RWPE2 (cell line): ENCODE measurements at regions not wholly inside any gene's neighbourhood (a gene's known extent, or its start where the extent isn't known, plus 50 kb on each side); places are given as distances from the start of the nearest gene placed in this dataset.

Source experiments
- ATAC-seq: fragments of 200-7000 bp; cut with Tn5 transposase; 3 replicates; pipeline ENCODE4 v1.9.1; 2021; ENCODE audit warnings: low read depth
- DNase-seq: peaks from one replicate; pipeline ENCODE4 v3.0.0-alpha.2; 2020; ENCODE audit warnings: low spot score
- H3K27ac ChIP-seq: fragments of 450-650 bp; 2 replicates; pipeline ENCODE4 v1.5.1; 2017; ENCODE audit warnings: mild to moderate bottlenecking; ENCODE audit not compliant: poor library complexity, severe bottlenecking
- H3K27me3 ChIP-seq: fragments of 250-450 bp; sonication (Bioruptor Pico); 2 replicates; pipeline ENCODE4 v1.5.1; 2021; ENCODE audit warnings: mild to moderate bottlenecking, moderate library complexity; ENCODE audit not compliant: insufficient read depth, poor library complexity, severe bottlenecking
- H3K36me3 ChIP-seq: fragments of 250-450 bp; sonication (Bioruptor Pico); 2 replicates; pipeline ENCODE4 v1.5.1; 2020; ENCODE audit warnings: low read depth, mild to moderate bottlenecking, moderate library complexity
- H3K4me1 ChIP-seq: fragments of 250-450 bp; sonication (Bioruptor Pico); 2 replicates; pipeline ENCODE4 v1.5.1; 2021; ENCODE audit warnings: mild to moderate bottlenecking, moderate library complexity; ENCODE audit not compliant: insufficient read depth, poor library complexity, severe bottlenecking
- H3K4me3 ChIP-seq: fragments of 250-450 bp; sonication (Bioruptor Pico); 2 replicates; pipeline ENCODE4 v1.5.1; 2021; ENCODE audit warnings: mild to moderate bottlenecking, moderate library complexity; ENCODE audit not compliant: severe bottlenecking
- H3K9me3 ChIP-seq: fragments of 250-450 bp; sonication (Bioruptor Pico); 2 replicates; pipeline ENCODE4 v1.5.1; 2021; ENCODE audit warnings: mild to moderate bottlenecking, moderate library complexity; ENCODE audit not compliant: severe bottlenecking
- CTCF ChIP-seq: fragments of 450-650 bp; IDR thresholded peaks from one replicate; pipeline ENCODE4 v1.5.1; 2017; ENCODE audit warnings: mild to moderate bottlenecking, moderate library complexity; ENCODE audit not compliant: poor library complexity, severe bottlenecking

DNA sequence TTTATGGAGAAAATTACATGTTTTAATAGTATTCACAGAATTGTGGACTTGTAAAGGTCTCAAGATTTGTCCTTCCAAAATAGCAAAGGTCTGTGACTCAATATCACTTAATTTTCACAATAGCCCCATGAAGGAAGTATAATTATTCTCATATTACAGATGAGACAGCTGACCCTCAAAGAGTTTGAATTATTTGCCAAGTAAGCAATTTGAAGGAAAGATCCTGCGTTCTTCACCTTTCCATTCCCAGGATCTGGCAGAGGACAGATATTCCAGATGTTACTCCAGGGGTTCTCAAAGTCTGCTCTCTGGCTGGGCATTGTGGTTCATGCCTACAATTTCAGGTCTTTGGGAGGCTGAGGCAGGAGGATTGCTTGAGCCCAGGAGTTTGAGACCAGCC, 559.4 kb upstream of the AUTS2 start:
- Histone ChIP-seq H3K27me3 (no peaks in the 10 kb centered on the region), H3K4me3 (no peak overlapping the region), H3K4me1 (no peaks in the 10 kb centered on the region), H3K27ac (no peak overlapping the region), H3K36me3 (no peaks in the 10 kb centered on the region), H3K9me3 (no peaks in the 10 kb centered on the region)
- DNase-seq: no peak
- ATAC-seq: no peak
- no peak for TF ChIP-seq CTCF

DNA sequence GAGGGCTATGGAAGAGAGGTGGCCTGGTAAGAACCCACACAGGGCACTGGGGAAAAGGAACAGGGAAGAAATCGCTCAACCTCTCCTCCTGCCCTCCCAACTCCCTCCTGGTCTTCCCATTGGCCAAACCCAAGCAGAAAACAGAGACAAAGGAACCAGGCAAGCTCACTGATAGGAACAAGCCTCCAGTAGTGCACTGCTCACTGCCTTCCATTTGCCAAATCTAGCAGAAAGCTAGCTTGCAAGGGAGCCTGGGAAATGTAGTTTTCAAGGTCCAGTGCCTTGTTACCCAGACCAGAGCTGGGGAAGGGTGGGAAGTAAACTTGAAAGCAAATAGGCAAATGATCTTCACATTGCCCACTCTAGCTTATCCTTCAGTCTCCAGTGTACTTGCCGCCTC, 556.1 kb upstream of the AUTS2 start:
- no peaks in the 10 kb centered on the region for H3K9me3 ChIP-seq
- no peaks in the 10 kb centered on the region for H3K36me3 ChIP-seq
- no peak overlapping the region for H3K27ac ChIP-seq
- no peak overlapping the region for H3K4me3 ChIP-seq
- ATAC-seq (no peak), DNase-seq (no peak)
- TF ChIP-seq CTCF: no peak
- H3K4me1 ChIP-seq: no peaks in the 10 kb centered on the region
- H3K27me3 ChIP-seq: no peaks in the 10 kb centered on the region

DNA sequence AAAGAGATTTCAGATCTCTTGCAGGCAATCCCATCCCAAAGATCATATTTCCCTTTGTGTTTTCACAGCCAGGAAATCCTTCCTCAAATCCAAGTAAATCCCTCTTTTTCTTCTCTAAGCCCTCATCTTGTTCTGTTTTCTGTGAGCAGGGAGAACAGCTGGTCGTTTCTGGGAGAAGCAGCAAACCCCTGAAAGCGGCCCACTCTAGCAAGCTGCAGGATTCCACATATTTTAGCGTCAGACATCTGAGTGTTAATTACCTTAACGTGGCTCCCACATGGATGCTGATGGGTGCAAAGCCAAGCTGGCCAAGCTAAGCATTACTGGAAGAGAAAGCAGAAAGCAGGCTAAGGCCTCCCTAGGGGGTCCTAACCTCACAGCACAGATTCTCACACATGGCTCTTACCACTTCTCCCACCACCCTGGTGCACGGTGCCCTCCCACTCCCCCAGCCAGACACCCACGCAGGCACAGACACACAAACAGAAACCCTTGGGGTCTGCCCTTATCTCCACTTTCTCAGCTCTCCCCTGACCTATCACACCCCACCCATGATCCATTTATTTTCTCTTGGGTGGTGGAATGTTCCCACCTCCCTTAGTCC, 551.0 kb upstream of the AUTS2 start:
- no peak for TF ChIP-seq CTCF
- no peak overlapping the region for H3K4me3 ChIP-seq
- H3K27ac ChIP-seq: no peak overlapping the region
- no peak for ATAC-seq
- H3K27me3 ChIP-seq: no peaks in the 10 kb centered on the region
- no peaks in the 10 kb centered on the region for H3K9me3 ChIP-seq
- H3K4me1 ChIP-seq: no peaks in the 10 kb centered on the region
- DNase-seq: no peak
- no peaks in the 10 kb centered on the region for H3K36me3 ChIP-seq

DNA sequence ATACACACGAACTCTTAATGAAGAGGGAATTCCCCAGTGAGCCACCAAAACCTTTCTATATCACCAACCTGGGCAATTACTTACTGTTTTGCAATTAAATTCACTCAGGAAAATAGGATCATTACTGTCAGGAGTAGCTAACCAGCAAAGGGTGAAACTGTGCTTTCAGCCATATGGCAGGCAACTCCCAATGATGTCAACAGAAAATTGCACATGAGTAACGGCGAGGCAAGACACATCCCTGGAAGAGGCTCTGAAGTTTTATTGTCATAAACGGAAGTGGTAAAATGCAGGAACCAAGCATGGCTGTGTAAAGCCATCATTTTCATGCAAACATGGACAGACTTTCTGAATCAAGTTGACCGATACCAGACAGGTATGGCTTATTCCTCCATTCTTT, 548.9 kb upstream of the AUTS2 start:
- no peak for TF ChIP-seq CTCF
- no peaks in the 10 kb centered on the region for H3K4me1 ChIP-seq
- H3K27ac ChIP-seq: no peak overlapping the region
- ATAC-seq (no peak), DNase-seq (no peak)
- H3K27me3 ChIP-seq: no peaks in the 10 kb centered on the region
- H3K36me3 ChIP-seq: no peaks in the 10 kb centered on the region
- H3K9me3 ChIP-seq: no peaks in the 10 kb centered on the region
- no peak overlapping the region for H3K4me3 ChIP-seq

DNA sequence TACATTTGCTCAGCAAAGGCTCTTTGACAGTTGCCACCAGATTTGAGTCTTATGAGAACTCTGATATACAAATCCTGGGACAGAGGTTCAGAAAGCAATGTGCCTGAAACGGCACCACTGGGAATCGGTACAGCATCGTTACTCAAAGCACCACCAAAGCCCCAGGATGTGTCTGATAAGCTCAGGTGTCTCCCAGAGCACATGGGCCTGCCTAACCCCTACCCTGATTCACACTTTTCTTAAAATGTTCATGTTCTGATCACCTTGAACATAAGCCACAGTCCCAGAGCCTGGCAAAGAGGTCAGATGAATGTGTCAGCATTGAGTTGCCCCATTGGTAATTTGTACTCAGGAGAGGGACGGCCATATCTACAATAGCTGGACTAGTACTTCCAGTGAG, 545.8 kb upstream of the AUTS2 start:
- H3K27me3 ChIP-seq: no peaks in the 10 kb centered on the region
- H3K4me1 ChIP-seq: no peaks in the 10 kb centered on the region
- H3K9me3 ChIP-seq: no peaks in the 10 kb centered on the region
- no peak overlapping the region for H3K27ac ChIP-seq
- H3K4me3 ChIP-seq: no peak overlapping the region
- ATAC-seq (no peak), DNase-seq (no peak)
- TF ChIP-seq CTCF: no peak
- H3K36me3 ChIP-seq: no peaks in the 10 kb centered on the region
